ENCODE measurements at regions not wholly inside any gene's neighbourhood (a gene's known extent, or its start where the extent isn't known, plus 50 kb on each side); places are given as distances from the start of the nearest gene placed in this dataset.

DNA sequence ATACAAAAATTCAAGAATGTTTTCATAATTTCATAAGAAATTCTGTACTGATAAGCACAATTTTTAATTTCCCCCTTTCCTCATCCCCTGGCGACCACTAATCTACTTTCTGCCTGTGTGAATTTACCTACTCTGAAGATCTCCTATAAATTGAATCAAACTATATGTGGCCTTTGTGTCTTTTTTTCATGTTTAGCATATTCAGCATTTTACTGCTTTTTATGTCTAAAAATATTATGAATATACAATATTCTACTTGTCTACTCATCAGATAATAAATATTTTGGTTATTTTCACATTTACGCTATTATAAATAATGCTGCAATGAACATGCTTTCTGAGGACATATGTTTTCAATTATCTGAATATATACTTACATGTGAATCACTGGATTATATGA lies 144.8 kb downstream of the CYLC2 start:
- CTCF ChIA-PET, result no interaction called here
- Histone ChIP-seq H3K36me3 (ENCODE audit: control insufficient read depth in 2 of 2, insufficient read depth in 1 of 2, low read length in 2 of 2) (no peaks in the 10 kb centered on the region), H3K4me3 (ENCODE audit: low read depth, low read length) (no peak overlapping the region), H3K4me1 (ENCODE audit: control insufficient read depth, insufficient read depth, low read length) (no peaks in the 10 kb centered on the region), H3K9me3 (ENCODE audit: control insufficient read depth, insufficient read depth, low read depth, low read length) (no peaks in the 10 kb centered on the region), H3K27ac (ENCODE audit: extremely low read depth, low read depth, low read length) (no peak overlapping the region)
- no peak for TF ChIP-seq BCL6B (tag by site-specific recombination; IDR thresholded peaks at IDR 0.05)
- TF ChIP-seq ZNF362 (tag by site-specific recombination; IDR thresholded peaks at IDR 0.05), result no peak
- TF ChIP-seq ZNF610 (tag by site-specific recombination; IDR thresholded peaks at IDR 0.05; ENCODE audit: borderline replicate concordance), result no peak
- no peak for TF ChIP-seq ZNF23 (tag by site-specific recombination; IDR thresholded peaks at IDR 0.05; ENCODE audit: borderline replicate concordance)
- no peak for TF ChIP-seq ZBTB7A (tag by site-specific recombination; IDR thresholded peaks at IDR 0.05; ENCODE audit: low read depth)
- no peak for TF ChIP-seq ZNF48 (tag by site-specific recombination; IDR thresholded peaks at IDR 0.05)
- TF ChIP-seq ZNF521 (tag by site-specific recombination; IDR thresholded peaks at IDR 0.05), result no peak
- TF ChIP-seq SALL2 (tag by site-specific recombination; IDR thresholded peaks at IDR 0.05; ENCODE audit: borderline replicate concordance), result no peak
- no peak for TF ChIP-seq ZNF423 (tag by site-specific recombination; IDR thresholded peaks at IDR 0.05)
- TF ChIP-seq EGR2 (tag by site-specific recombination; IDR thresholded peaks at IDR 0.05; ENCODE audit: low read depth), result no peak
- TF ChIP-seq ZNF10 (tag by site-specific recombination; IDR thresholded peaks at IDR 0.05), result no peak
- no peak for TF ChIP-seq ZNF624 (tag by site-specific recombination; IDR thresholded peaks at IDR 0.05)
- TF ChIP-seq ZNF18 (tag by site-specific recombination; IDR thresholded peaks at IDR 0.05), result no peak
- TF ChIP-seq ZSCAN5A (tag by site-specific recombination; IDR thresholded peaks at IDR 0.05), result no peak
- TF ChIP-seq ZNF555 (tag by site-specific recombination; conservative IDR thresholded peaks at IDR 0.05), result no peak
- POLR2A ChIA-PET, result no interaction called here

- Histone ChIP-seq H3K36me3 (ENCODE audit: control insufficient read depth in 2 of 2, insufficient read depth in 1 of 2, low read length in 2 of 2) (no peaks in the 10 kb centered on the region), H3K9me3 (ENCODE audit: control insufficient read depth, insufficient read depth, low read depth, low read length) (no peaks in the 10 kb centered on the region), H3K4me1 (ENCODE audit: control insufficient read depth, insufficient read depth, low read length) (no peaks in the 10 kb centered on the region), H3K27ac (ENCODE audit: extremely low read depth, low read depth, low read length) (no peak overlapping the region), H3K4me3 (ENCODE audit: low read depth, low read length) (no peak overlapping the region)
- CTCF ChIA-PET, result interaction anchor here (0.7 to 0.8 kb wide), 2 partner anchors 882 to 1448 kb away, joined by 3 to 4 read pairs; no protein-coding TSS in a partner anchor
- POLR2A ChIA-PET, result no interaction called here
- TF ChIP-seq ZBTB20 (tag by site-specific recombination; IDR thresholded peaks at IDR 0.05) (no peak), ZNF529 (tag by site-specific recombination; IDR thresholded peaks at IDR 0.05; ENCODE audit: insufficient replicate concordance) (no peak), ZBTB17 (tag by site-specific recombination; IDR thresholded peaks at IDR 0.05) (no peak), ZNF394 (tag by site-specific recombination; IDR thresholded peaks at IDR 0.05; ENCODE audit: borderline replicate concordance) (no peak), MZF1 (tag by site-specific recombination; IDR thresholded peaks at IDR 0.05; ENCODE audit: borderline replicate concordance) (no peak), ZNF18 (tag by site-specific recombination; IDR thresholded peaks at IDR 0.05) (no peak), ZBTB1 (tag by site-specific recombination; IDR thresholded peaks at IDR 0.05) (no peak), ZNF707 (tag by site-specific recombination; IDR thresholded peaks at IDR 0.05) (no peak), ZNF629 (tag by site-specific recombination; IDR thresholded peaks at IDR 0.05) (no peak), KLF10 (tag by site-specific recombination; IDR thresholded peaks at IDR 0.05) (no peak), ZNF292 (tag by site-specific recombination; IDR thresholded peaks at IDR 0.05; ENCODE audit: borderline replicate concordance, low read depth) (no peak), ZNF580 (tag by site-specific recombination; IDR thresholded peaks at IDR 0.05) (no peak), MEIS1 (CRISPR knock-in tag; IDR thresholded peaks at IDR 0.05; ENCODE audit: borderline replicate concordance) (no peak), ZFP3 (tag by site-specific recombination; IDR thresholded peaks at IDR 0.05; ENCODE audit: low read depth) (no peak), ZNF404 (tag by site-specific recombination; IDR thresholded peaks at IDR 0.05) (no peak), ZNF335 (tag by site-specific recombination; conservative IDR thresholded peaks at IDR 0.05) (no peak)
Observed at GRCh38 chr9:103152473-103152872, 157.3 kb downstream of the CYLC2 start.
